Loucy (cell line): ENCODE measurements at regions not wholly inside any gene's neighbourhood (a gene's known extent, or its start where the extent isn't known, plus 50 kb on each side); places are given as distances from the start of the nearest gene placed in this dataset.

Experiments used
- EZH2phosphoT487 ChIP-seq: fragments of 200-600 bp; IDR thresholded peaks from 2 replicates; pipeline ENCODE4 v1.6.1; 2018; ENCODE audit warnings: antibody characterized with exemption, mild to moderate bottlenecking, moderate library complexity, borderline replicate concordance
- TF ChIP-seq, protein P1 (sequence below): fragments of 200-600 bp; sonication (generic); conservative IDR thresholded peaks from 2 replicates; pipeline ENCODE4 v1.5.1; 2014; ENCODE audit warnings: mild to moderate bottlenecking, antibody characterized with exemption, low read length

- TF ChIP-seq, protein P1, sequence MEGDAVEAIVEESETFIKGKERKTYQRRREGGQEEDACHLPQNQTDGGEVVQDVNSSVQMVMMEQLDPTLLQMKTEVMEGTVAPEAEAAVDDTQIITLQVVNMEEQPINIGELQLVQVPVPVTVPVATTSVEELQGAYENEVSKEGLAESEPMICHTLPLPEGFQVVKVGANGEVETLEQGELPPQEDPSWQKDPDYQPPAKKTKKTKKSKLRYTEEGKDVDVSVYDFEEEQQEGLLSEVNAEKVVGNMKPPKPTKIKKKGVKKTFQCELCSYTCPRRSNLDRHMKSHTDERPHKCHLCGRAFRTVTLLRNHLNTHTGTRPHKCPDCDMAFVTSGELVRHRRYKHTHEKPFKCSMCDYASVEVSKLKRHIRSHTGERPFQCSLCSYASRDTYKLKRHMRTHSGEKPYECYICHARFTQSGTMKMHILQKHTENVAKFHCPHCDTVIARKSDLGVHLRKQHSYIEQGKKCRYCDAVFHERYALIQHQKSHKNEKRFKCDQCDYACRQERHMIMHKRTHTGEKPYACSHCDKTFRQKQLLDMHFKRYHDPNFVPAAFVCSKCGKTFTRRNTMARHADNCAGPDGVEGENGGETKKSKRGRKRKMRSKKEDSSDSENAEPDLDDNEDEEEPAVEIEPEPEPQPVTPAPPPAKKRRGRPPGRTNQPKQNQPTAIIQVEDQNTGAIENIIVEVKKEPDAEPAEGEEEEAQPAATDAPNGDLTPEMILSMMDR: no peak
- no peak for TF ChIP-seq EZH2phosphoT487
Observed at GRCh38 chr12:84644908-84645307, 267.7 kb downstream of the SLC6A15 start.
